ENCODE measurements at regions not wholly inside any gene's neighbourhood (a gene's known extent, or its start where the extent isn't known, plus 50 kb on each side); places are given as distances from the start of the nearest gene placed in this dataset.

- DNase-seq (ENCODE audit: low spot score) = no peak
- TF ChIP-seq CTCF (IDR thresholded peaks at IDR 0.05; ENCODE audit: extremely low read depth, missing control alignments) = no peak
Measured at GRCh38 chr4:164509951-164510350, 244.0 kb upstream of the SMIM31 start.

DNA sequence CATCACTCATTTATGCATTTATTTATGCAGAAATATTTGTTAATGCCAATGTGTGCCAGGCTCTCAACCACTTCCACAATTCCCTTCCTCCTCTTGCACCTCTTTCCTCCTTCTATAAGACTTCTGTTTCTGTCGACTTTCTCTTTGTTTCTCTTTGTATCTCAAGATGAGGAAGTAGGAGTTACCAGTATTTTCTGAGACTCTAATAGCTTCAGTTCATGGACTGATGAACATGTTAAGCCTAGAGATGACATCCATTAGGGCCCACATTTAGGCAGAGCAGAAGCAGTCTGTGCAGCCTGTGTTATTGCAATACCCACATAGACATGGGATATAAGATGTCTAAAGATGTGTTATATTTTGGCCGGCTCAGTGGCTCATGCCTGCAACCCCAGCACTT lies 241.8 kb upstream of the SMIM31 start:
- no peak for TF ChIP-seq CTCF (IDR thresholded peaks at IDR 0.05; ENCODE audit: extremely low read depth, missing control alignments)
- DNase-seq (ENCODE audit: low spot score) = no peak

DNA sequence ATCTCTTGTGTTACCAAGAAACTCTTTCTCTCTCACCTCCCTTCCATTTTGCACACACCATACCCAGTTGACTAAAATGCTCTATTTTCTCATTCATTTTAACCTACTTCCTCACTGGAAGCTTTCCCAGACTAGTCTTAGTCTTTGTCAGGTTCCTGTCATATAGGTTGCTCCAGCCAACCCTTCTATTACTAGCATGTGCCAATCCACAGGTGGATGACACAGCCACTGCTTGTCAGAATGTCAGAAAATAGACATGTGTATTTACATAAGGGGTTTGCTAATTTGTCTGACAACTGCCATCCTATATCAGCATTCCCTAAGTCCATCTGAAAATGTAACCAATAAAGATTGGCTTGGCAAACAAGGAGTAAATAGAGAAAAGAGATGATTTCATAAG lies 239.2 kb upstream of the SMIM31 start:
- DNase-seq (ENCODE audit: low spot score) = no peak
- no peak for TF ChIP-seq CTCF (IDR thresholded peaks at IDR 0.05; ENCODE audit: extremely low read depth, missing control alignments)

DNA sequence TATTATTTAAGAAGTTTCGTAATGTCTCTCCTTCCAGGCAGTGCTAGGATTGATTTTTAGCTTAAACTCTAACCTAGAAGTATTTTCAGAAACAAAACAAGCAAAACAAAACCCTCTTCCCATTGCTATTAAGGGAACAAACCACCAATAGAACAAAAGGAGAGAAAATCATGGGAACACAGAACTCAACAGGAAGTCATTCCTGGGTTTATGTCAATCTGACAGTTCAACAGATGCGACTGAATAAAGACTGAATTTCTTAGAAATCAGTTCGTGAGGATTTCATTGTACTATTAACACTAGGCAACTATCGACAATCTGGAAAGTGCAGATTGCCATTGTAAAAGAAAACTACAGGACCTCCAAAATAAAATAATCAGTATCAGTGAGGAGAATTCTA lies 229.1 kb upstream of the SMIM31 start:
- no peak for TF ChIP-seq CTCF (IDR thresholded peaks at IDR 0.05; ENCODE audit: extremely low read depth, missing control alignments)
- DNase-seq (ENCODE audit: low spot score) = no peak

GRCh38 chr4:164526933-164527583 lies 226.9 kb upstream of the SMIM31 start:
- TF ChIP-seq CTCF (IDR thresholded peaks at IDR 0.05; ENCODE audit: extremely low read depth, missing control alignments) = no peak
- no peak for DNase-seq (ENCODE audit: low spot score)

GRCh38 chr4:164529058-164529457 lies 224.9 kb upstream of the SMIM31 start:
- no peak for DNase-seq (ENCODE audit: low spot score)
- TF ChIP-seq CTCF (IDR thresholded peaks at IDR 0.05; ENCODE audit: extremely low read depth, missing control alignments) = no peak

GRCh38 chr4:164529486-164529885 lies 224.4 kb upstream of the SMIM31 start:
- TF ChIP-seq CTCF (IDR thresholded peaks at IDR 0.05; ENCODE audit: extremely low read depth, missing control alignments) = no peak

More at GRCh38 chr4:164529486-164529885, 224.4 kb upstream of the SMIM31 start:
- no peak for DNase-seq (ENCODE audit: low spot score)
